ENCODE measurements at regions not wholly inside any gene's neighbourhood (a gene's known extent, or its start where the extent isn't known, plus 50 kb on each side); places are given as distances from the start of the nearest gene placed in this dataset.
"Not testable (repeated sequence)": the region's sequence is repeated elsewhere in the genome, so short reads cannot be mapped to it uniquely, and the experiment has no call there.

DNA sequence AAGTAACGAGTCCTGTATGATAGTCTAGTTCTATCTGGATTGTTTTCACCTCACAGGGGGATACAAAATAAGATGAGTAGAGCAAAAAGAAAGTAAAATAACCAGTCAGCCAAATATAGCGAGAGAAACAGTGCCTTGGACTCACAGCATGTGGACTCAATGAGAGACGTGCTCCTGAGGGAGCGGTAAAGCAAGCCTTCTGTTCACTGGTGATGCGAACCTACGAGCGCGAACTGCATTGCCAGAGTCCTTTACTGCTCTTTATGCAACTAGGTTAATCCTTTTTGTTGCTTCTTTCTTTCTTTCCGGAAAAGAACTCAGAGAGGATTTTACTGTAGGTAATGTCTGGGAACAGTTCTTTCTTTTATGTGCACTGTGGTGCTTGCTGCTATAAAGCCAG, 132.7 kb downstream of the ANXA1 start:
- Histone ChIP-seq H3K4me3 (no peak overlapping the region), H3K27ac (no peak overlapping the region), H3K9me3 (no peaks in the 10 kb centered on the region), H3K4me1 (no peaks in the 10 kb centered on the region), H3K36me3 (no peaks in the 10 kb centered on the region), H3K27me3 (no peaks in the 10 kb centered on the region)
- intact Hi-C loops (cut with DNase I) = no loop called here
- TF ChIP-seq, protein P1, sequence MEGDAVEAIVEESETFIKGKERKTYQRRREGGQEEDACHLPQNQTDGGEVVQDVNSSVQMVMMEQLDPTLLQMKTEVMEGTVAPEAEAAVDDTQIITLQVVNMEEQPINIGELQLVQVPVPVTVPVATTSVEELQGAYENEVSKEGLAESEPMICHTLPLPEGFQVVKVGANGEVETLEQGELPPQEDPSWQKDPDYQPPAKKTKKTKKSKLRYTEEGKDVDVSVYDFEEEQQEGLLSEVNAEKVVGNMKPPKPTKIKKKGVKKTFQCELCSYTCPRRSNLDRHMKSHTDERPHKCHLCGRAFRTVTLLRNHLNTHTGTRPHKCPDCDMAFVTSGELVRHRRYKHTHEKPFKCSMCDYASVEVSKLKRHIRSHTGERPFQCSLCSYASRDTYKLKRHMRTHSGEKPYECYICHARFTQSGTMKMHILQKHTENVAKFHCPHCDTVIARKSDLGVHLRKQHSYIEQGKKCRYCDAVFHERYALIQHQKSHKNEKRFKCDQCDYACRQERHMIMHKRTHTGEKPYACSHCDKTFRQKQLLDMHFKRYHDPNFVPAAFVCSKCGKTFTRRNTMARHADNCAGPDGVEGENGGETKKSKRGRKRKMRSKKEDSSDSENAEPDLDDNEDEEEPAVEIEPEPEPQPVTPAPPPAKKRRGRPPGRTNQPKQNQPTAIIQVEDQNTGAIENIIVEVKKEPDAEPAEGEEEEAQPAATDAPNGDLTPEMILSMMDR (IDR thresholded peaks at IDR 0.05) = no peak
- TF ChIP-seq POLR2A (IDR thresholded peaks at IDR 0.05) = no peak
- DNase-seq = no peak
- ATAC-seq = no peak
- 81 to 85% (median 84%) methylated on average over 9 of the region's 9 CpGs for WGBS, 4 donors

DNA sequence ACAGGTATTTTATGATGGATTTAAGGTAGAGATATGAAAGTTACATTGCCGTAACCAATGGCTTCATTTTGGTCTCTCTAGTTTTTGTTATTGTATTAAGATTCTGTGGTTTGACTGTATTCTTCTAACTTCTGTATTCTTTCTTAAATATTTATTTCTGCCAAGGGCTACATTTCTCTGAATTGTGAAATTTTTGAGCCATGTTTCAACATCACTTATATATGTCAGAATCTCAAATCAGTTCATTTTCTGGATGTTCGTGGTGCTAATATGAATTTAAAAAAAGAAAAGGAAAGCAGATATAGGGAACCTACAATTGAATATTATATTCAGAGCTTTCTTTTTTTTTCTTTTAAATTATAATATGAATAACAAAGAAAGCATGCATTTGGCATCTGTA, 142.7 kb downstream of the ANXA1 start:
- H3K36me3 ChIP-seq = no peaks in the 10 kb centered on the region

DNA sequence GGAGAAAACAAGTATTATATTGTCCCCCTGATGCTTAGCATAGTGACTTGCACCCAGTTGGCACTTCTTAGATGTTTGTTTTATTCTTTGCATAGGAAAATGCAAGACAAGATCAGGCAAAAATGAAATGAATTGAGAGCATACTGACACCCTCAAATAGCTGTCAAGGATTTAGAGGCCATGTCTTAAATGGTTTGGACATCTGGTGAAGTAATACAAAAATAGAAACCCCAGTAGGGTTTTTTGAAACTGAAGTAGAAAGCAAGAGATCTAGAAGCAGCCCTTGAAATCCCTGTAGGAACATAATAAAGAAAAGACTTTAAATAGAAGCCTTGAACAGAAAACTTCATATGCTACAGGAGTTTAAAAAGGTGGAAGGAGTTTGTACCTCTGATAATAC, 174.3 kb downstream of the ANXA1 start:
- ATAC-seq = no peak
- TF ChIP-seq POLR2A (IDR thresholded peaks at IDR 0.05) = no peak
- TF ChIP-seq, protein P1 (IDR thresholded peaks at IDR 0.05) = no peak
- H3K27ac ChIP-seq = no peak overlapping the region
- H3K36me3 ChIP-seq = no peaks in the 10 kb centered on the region
- H3K9me3 ChIP-seq = peaks cover 0 to 11% (median 0%) of the 10 kb centered on the region in 12 donors
- H3K27me3 ChIP-seq = no peaks in the 10 kb centered on the region
- no peak for DNase-seq
- intact Hi-C loops (cut with DNase I) = no loop called here
- no peak overlapping the region for H3K4me3 ChIP-seq
- no peaks in the 10 kb centered on the region for H3K4me1 ChIP-seq

More for the DNA sequence above, 142.7 kb downstream of the ANXA1 start:
- no peak overlapping the region for H3K27ac ChIP-seq
- WGBS, 4 donors = 83 to 89% (median 86%) methylated on average over 2 of the region's 2 CpGs
- ATAC-seq = no peak
- intact Hi-C loops (cut with DNase I) = no loop called here
- H3K9me3 ChIP-seq = peaks cover 0 to 3% (median 0%) of the 10 kb centered on the region in 12 donors
- no peaks in the 10 kb centered on the region for H3K4me1 ChIP-seq
- no peak overlapping the region for H3K4me3 ChIP-seq
- no peaks in the 10 kb centered on the region for H3K27me3 ChIP-seq
- no peak for TF ChIP-seq POLR2A (IDR thresholded peaks at IDR 0.05)
- TF ChIP-seq, protein P1 (IDR thresholded peaks at IDR 0.05) = no peak
- DNase-seq = no peak

DNA sequence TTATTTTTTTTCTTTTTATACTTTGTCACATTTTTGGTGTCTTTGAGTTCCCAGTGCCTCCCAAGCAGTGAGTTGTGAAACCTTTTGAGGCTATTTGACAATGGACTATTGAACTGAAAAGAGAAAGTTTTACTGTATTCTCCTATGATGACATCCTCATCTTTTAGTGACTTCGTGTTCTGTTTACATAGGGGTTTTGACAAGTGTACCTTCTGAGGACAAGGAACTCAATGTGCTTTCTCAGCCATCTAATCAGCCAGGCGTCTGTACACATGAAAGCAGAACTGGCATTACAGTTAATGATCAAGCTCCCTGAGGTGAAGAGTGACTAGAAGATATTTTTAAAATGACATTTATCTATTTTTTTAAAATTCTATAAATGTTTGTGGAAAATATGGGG, 175.5 kb downstream of the ANXA1 start:
- no peak for DNase-seq
- H3K27me3 ChIP-seq = no peaks in the 10 kb centered on the region
- H3K36me3 ChIP-seq = no peaks in the 10 kb centered on the region
- intact Hi-C loops (cut with DNase I) = no loop called here
- H3K4me1 ChIP-seq = no peaks in the 10 kb centered on the region
- H3K9me3 ChIP-seq = peaks cover 0 to 11% (median 0%) of the 10 kb centered on the region in 12 donors
- no peak for ATAC-seq
- WGBS, 4 donors = 43 to 65% (median 54%) methylated on average over 2 of the region's 2 CpGs
- no peak for TF ChIP-seq POLR2A (IDR thresholded peaks at IDR 0.05)
- TF ChIP-seq, protein P1 (IDR thresholded peaks at IDR 0.05) = no peak
- H3K27ac ChIP-seq = no peak overlapping the region
- no peak overlapping the region for H3K4me3 ChIP-seq

DNA sequence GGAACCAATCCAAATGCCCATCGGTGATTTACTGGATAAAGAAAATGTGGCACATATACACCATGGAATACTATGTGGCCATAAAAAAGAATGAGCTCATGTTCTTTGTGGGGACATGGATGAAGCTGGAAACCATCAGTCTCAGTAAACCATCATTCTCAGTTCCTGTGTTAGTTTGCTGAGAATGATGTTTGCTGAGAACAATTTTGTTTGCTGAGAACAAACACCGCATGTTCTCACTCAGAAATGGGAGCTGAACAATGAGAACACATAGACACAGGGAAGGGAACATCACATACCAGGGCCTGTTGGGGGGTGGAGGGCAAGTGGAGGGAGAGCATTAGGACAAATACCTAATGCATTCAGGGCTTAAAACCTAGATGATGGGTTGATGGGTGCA, 185.5 kb downstream of the ANXA1 start:
- 80 to 100% (median 94%) methylated on average over 2 of the region's 2 CpGs for WGBS, 4 donors
- H3K27me3 ChIP-seq; H3K4me3 ChIP-seq; H3K9me3 ChIP-seq; H3K36me3 ChIP-seq; DNase-seq; H3K27ac ChIP-seq; ATAC-seq; intact Hi-C loops (cut with DNase I); H3K4me1 ChIP-seq: not testable (repeated sequence)

Measured in heart left ventricle (tissue), 16 donors.